Activated T-helper 2 cell treated with anti-CD3 and anti-CD28 coated beads, Interferon-gamma antibody, Interleukin-2, Interleukin-4, amounts not matched to agents 10 μg/mL and 5 μg/mL and 100 μg/mL, durations not matched to agents 14 hours and 24 hours and 36 hours (primary cell): ENCODE measurements at regions not wholly inside any gene's neighbourhood (a gene's known extent, or its start where the extent isn't known, plus 50 kb on each side); places are given as distances from the start of the nearest gene placed in this dataset.

Source experiments
- DNase-seq: peaks from one replicate; pipeline ENCODE4 v3.0.0; 2021; ENCODE audit warnings: low spot score
- H3K27ac Mint-ChIP-seq: one replicate; pipeline ENCODE4 v1.8.0; 2021; ENCODE audit warnings: mixed read lengths
- H3K27me3 Mint-ChIP-seq: one replicate; pipeline ENCODE4 v1.8.0; 2021; ENCODE audit warnings: low read depth, mixed read lengths
- H3K36me3 Mint-ChIP-seq: one replicate; pipeline ENCODE4 v1.8.0; 2021; ENCODE audit warnings: low read depth, mixed read lengths
- H3K4me1 Mint-ChIP-seq: one replicate; pipeline ENCODE4 v1.8.0; 2021; ENCODE audit warnings: low read depth, mixed read lengths
- H3K4me3 Mint-ChIP-seq: one replicate; pipeline ENCODE4 v1.8.0; 2021; ENCODE audit warnings: low read depth, mild to moderate bottlenecking, moderate library complexity, mixed read lengths
- H3K9me3 Mint-ChIP-seq: one replicate; pipeline ENCODE4 v1.8.0; 2021; ENCODE audit warnings: mixed read lengths
- intact Hi-C: fragments of 100-400 bp; cut with micrococcal nuclease; formaldehyde crosslinking; loops from one replicate; pipeline ENCODE4 v1.15.1; 2023

DNA sequence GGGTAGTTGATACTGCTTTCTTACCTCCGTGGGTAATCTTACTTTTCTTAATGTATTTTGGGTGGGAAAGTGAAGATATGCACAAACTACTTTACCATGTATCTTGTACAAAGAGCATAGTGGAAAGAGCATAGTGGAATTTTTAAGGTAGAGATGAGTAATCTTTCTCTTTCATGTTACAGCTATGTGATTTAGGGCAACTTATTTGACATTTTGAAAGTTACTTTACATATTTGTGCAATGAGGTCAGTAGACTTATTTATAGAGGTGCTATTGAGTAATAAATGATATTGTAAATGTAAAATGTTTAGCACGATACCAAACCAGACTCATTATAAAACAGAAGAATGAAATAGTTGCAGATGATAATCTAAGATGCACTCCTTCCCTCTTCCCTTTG lies 351.2 kb downstream of the TRAM1L1 start:
- no peaks in the 10 kb centered on the region for H3K4me1 Mint-ChIP-seq
- H3K4me3 Mint-ChIP-seq: no peak overlapping the region
- no peak overlapping the region for H3K27ac Mint-ChIP-seq
- no peak for DNase-seq
- intact Hi-C loops: no loop called here
- no peaks in the 10 kb centered on the region for H3K36me3 Mint-ChIP-seq
- peaks cover 5% of the 10 kb centered on the region for H3K9me3 Mint-ChIP-seq
- H3K27me3 Mint-ChIP-seq: no peaks in the 10 kb centered on the region

DNA sequence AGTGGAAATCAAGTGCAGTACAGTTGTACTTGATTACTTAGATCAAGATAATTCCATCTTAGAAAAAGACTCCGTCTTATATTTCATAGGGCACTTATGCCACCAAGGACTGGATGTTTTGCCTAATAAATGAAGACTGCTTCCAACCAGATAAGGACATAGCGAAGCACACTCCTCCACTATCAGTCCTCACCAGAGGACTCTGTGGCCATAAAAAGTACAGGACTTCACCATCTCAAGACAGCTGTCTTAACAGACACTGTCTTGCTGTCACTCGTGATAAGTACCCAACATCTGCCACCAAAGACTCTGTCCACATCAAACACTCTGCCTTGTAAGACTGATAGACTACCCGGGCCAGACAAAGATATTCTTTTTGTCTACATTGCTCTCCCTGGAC lies 352.0 kb downstream of the TRAM1L1 start:
- no peak overlapping the region for H3K4me3 Mint-ChIP-seq
- peaks cover 5% of the 10 kb centered on the region for H3K9me3 Mint-ChIP-seq
- no peak overlapping the region for H3K27ac Mint-ChIP-seq
- no peaks in the 10 kb centered on the region for H3K27me3 Mint-ChIP-seq
- intact Hi-C loops: no loop called here
- no peak for DNase-seq
- H3K36me3 Mint-ChIP-seq: no peaks in the 10 kb centered on the region
- no peaks in the 10 kb centered on the region for H3K4me1 Mint-ChIP-seq

DNA sequence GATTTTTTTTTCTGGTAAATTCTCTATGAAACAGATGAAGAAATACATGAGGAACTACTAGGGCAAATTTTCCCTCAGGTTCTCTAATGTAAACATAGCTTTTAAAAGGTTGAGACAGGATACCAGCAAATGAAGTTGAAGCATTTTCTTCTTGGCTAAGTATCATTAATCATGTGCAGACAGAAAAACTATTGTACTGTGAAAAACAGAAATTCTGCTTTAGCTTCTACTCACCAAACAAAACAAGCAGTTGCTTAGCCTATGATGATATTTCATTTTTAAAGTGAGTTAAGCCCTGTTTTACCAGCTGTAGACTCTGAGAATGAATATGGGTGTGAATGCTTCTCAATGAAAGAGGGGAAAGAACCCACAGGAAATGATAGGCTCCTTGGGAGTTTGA lies 358.9 kb downstream of the TRAM1L1 start:
- Mint-ChIP-seq H3K4me1 (peaks cover 2% of the 10 kb centered on the region), H3K9me3 (peaks cover 8% of the 10 kb centered on the region), H3K27ac (no peak overlapping the region), H3K4me3 (no peak overlapping the region), H3K27me3 (no peaks in the 10 kb centered on the region), H3K36me3 (no peaks in the 10 kb centered on the region)
- intact Hi-C loops: no loop called here
- no peak for DNase-seq

DNA sequence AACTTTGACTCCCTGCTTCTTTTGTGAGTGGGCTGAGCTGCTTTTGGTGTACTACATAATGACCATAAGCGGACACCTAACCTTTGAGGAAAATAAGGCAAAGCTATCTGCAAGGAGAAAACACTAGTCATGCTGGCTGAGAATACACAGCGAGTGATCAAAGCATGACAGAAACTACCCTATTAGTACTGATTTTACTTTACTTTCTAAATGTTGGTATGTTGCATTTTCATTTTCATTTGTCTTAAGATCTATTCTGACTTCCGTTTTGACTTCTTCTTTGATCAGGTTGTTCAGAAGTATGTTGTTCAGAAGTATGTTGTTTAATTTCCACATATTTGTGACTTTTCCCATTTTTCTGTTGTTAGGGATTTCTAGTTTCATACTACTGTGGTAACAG lies 361.1 kb downstream of the TRAM1L1 start:
- no peaks in the 10 kb centered on the region for H3K36me3 Mint-ChIP-seq
- peaks cover 3% of the 10 kb centered on the region for H3K9me3 Mint-ChIP-seq
- H3K4me1 Mint-ChIP-seq: peaks cover 2% of the 10 kb centered on the region
- no peak overlapping the region for H3K27ac Mint-ChIP-seq
- no peaks in the 10 kb centered on the region for H3K27me3 Mint-ChIP-seq
- DNase-seq: no peak
- no peak overlapping the region for H3K4me3 Mint-ChIP-seq
- intact Hi-C loops: no loop called here

DNA sequence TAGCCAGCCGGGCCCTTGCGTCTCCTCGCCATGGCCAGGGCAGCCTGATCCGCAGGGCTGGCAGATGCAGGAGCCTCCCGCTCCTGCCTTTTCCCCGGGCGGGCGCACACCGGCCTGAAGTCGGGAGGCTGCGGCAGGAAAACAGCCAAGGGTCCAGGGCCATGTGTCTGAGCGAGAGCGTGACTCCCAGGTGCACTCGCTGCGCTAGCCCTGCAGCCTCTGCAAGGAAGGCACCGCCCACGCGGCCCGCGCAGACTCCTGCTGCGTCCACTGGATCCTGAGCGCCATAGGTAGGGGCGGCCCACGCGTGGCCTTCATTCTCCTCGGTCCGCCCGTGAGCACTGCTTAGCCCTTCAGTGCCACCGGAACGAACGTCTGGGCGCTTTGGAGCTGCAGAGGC lies 379.9 kb downstream of the TRAM1L1 start:
- Mint-ChIP-seq H3K27me3 (no peaks in the 10 kb centered on the region), H3K36me3 (no peaks in the 10 kb centered on the region), H3K4me1 (no peaks in the 10 kb centered on the region), H3K9me3 (peaks cover 17% of the 10 kb centered on the region), H3K27ac (no peak overlapping the region), H3K4me3 (no peak overlapping the region)
- intact Hi-C loops: no loop called here
- DNase-seq: no peak

DNA sequence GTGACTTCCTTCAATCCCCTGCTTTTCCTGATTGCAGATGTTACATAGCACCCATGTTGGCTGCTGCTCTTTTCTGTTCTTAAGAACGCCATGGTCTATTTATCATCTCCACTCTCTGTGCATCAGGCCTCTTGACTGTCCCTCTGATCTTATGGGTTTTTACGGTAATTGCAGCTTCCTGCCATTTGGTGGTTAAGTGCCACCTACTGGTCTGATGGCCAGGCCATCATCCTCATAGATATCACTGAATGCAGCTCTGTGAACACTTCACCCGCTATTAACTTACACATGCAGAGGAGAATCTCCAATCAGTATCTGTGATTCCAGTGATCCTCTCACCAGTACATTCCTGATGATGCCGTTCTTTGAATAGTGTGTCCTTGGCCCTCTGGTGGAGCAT lies 382.4 kb downstream of the TRAM1L1 start:
- Mint-ChIP-seq H3K36me3 (no peaks in the 10 kb centered on the region), H3K4me1 (no peaks in the 10 kb centered on the region), H3K9me3 (peaks cover 29% of the 10 kb centered on the region), H3K27ac (no peak overlapping the region), H3K4me3 (no peak overlapping the region), H3K27me3 (no peaks in the 10 kb centered on the region)
- intact Hi-C loops: no loop called here
- no peak for DNase-seq

DNA sequence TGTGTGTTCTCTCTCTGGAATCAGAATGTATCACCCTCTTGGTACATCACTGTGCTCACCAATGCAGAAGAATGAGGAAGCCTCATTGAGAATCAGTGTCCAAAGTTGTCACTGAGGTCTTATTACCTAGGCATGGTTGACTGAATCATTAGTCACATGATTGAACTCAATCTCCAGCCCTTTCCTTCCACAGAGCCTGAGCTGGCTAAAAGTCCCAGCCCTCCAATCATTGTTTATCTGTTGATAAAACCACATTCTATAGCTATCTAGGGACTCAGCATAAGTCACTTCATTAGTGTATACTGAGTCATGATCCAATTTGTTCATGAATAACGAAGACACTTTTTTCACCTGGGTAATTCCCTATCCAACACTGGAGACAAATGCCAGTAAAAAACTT lies 396.8 kb downstream of the TRAM1L1 start:
- intact Hi-C loops: no loop called here
- Mint-ChIP-seq H3K4me1 (no peaks in the 10 kb centered on the region), H3K27me3 (no peaks in the 10 kb centered on the region), H3K27ac (no peak overlapping the region), H3K4me3 (no peak overlapping the region), H3K36me3 (no peaks in the 10 kb centered on the region), H3K9me3 (no peaks in the 10 kb centered on the region)
- DNase-seq: no peak

DNA sequence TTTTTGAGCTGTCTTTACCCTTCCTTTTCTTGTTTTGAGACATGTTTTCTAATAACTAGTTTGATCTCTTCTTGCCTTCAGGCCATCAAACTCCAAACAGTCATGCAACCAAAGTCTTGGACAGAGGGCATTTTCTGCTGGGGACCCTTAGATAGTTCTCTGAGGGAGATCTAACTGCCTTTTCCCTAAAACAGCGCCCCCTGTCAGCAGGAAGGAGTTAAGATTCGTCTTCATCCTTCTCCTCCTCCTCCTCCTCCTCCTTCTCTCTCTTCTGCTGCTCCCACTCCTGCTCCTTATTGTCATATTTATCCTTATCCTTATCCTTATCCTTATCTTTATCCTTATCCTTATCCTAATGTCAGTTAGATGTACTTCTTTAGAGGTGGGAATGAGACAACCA lies 417.2 kb downstream of the TRAM1L1 start:
- intact Hi-C loops: no loop called here
- H3K9me3 Mint-ChIP-seq: peaks cover 1% of the 10 kb centered on the region
- H3K36me3 Mint-ChIP-seq: no peaks in the 10 kb centered on the region
- no peak overlapping the region for H3K4me3 Mint-ChIP-seq
- H3K4me1 Mint-ChIP-seq: no peaks in the 10 kb centered on the region
- DNase-seq: no peak
- H3K27ac Mint-ChIP-seq: no peak overlapping the region
- H3K27me3 Mint-ChIP-seq: no peaks in the 10 kb centered on the region

DNA sequence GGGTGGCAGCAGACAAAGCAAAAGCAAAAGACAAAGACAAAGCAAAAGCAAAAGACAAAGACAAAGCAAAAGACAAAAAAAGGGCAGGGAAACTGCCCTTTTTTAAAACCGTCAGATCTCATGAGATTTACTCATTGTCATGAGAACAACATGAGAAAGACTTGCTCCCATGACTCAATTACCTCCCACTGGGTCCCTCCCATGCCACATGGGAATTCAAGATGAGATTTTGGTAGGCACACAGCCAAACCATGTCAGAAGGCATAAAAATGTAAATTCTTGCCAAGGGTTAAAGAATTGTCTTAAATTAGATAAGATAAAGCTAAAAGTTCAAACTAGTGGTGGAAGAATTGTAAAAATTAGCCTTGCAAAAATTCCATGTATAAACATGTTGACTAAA lies 419.7 kb downstream of the TRAM1L1 start:
- Mint-ChIP-seq H3K9me3 (peaks cover 11% of the 10 kb centered on the region), H3K36me3 (no peaks in the 10 kb centered on the region), H3K4me1 (no peaks in the 10 kb centered on the region), H3K27me3 (no peaks in the 10 kb centered on the region), H3K4me3 (no peak overlapping the region), H3K27ac (no peak overlapping the region)
- DNase-seq: no peak
- intact Hi-C loops: no loop called here

DNA sequence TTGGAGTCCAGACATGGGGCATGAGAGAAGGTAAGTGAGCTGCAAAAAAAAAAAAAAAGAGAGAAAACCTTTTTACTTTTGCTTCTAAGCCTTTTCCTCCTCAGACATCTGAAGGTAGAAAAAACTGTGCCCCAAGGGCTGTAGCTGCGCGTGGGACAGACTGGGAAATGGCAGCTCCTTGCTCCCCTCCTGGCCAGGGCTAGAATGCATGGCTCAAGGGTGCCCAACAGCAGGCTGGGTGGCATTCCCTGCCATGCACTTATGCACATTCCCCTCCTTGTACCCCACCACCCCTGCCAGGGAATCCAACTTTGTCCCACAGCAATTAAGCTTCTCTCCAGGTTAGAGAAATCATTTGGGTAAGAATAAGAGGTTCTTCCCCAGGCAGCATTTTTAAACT lies 421.2 kb downstream of the TRAM1L1 start:
- DNase-seq: no peak
- Mint-ChIP-seq H3K27ac (no peak overlapping the region), H3K9me3 (peaks cover 20% of the 10 kb centered on the region), H3K4me3 (no peak overlapping the region), H3K36me3 (no peaks in the 10 kb centered on the region), H3K4me1 (no peaks in the 10 kb centered on the region), H3K27me3 (no peaks in the 10 kb centered on the region)
- intact Hi-C loops: no loop called here

DNA sequence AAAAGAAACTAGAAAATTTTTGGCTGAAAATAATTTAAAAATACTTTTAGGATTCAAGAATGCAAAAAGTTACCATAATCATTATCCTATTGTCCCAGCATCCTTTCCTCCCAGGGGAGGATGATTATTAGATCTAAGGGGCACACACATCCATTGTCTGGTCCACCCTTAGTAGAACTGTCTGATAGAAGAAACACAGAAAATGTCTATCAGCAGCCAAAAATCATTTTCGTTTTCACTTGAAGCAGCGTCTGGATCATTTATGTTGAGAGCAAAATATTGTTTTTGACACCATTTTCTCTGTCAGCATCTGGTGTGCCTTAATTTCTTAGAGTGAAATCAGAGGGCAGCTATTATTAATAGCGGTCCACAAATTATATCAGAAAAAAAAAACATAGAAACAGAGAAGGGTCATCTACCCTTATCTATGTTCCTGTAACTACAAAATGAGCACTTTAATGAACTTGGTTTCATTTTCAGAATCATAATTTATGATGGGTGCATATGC lies 446.3 kb downstream of the TRAM1L1 start:
- intact Hi-C loops: no loop called here
- H3K27ac Mint-ChIP-seq: no peak overlapping the region
- H3K4me3 Mint-ChIP-seq: no peak overlapping the region
- DNase-seq: no peak
- H3K4me1 Mint-ChIP-seq: no peaks in the 10 kb centered on the region
- H3K27me3 Mint-ChIP-seq: no peaks in the 10 kb centered on the region
- H3K36me3 Mint-ChIP-seq: no peaks in the 10 kb centered on the region
- no peaks in the 10 kb centered on the region for H3K9me3 Mint-ChIP-seq

DNA sequence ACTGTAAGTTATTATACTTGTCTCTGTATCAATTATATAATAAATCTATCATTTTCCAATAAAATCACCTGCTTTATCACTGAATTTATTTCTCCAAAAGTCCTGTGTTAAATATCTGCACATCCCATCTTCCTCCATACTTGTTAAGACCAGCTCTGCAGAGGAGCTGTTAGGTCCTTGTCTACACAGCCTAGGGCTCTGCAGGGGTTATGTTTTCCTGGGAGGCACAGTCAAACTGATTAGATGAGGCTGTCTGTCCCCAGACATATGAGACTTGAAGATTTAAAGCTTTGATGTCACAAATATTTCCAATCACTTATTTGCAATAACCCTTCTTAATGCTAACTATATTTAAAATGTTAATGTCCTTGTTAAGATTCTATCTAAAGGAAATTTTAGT lies 446.8 kb downstream of the TRAM1L1 start:
- Mint-ChIP-seq H3K36me3 (no peaks in the 10 kb centered on the region), H3K9me3 (no peaks in the 10 kb centered on the region), H3K4me3 (no peak overlapping the region), H3K27me3 (no peaks in the 10 kb centered on the region), H3K27ac (no peak overlapping the region), H3K4me1 (no peaks in the 10 kb centered on the region)
- intact Hi-C loops: no loop called here
- no peak for DNase-seq

DNA sequence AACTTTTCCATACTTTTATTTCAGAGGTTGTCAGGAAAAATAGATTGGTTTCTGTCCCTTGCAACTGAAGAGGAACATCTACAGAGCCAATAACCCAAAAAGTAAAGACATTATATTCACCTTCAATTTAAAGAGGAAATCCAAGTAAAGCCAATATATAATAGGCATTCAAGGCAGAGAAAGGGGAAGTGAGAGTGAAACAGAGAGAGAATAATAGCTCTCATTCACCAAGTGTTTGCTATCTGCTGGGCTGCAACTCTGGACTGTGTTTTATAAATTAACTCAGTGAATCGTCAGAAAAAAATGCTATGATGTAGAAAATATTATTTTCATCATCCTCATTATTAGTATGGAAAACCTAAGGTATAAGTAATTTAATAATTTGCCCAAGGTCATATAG lies 448.5 kb downstream of the TRAM1L1 start:
- no peaks in the 10 kb centered on the region for H3K4me1 Mint-ChIP-seq
- no peaks in the 10 kb centered on the region for H3K36me3 Mint-ChIP-seq
- H3K27me3 Mint-ChIP-seq: no peaks in the 10 kb centered on the region
- H3K27ac Mint-ChIP-seq: no peak overlapping the region
- DNase-seq: no peak
- intact Hi-C loops: no loop called here
- H3K9me3 Mint-ChIP-seq: no peaks in the 10 kb centered on the region
- no peak overlapping the region for H3K4me3 Mint-ChIP-seq

DNA sequence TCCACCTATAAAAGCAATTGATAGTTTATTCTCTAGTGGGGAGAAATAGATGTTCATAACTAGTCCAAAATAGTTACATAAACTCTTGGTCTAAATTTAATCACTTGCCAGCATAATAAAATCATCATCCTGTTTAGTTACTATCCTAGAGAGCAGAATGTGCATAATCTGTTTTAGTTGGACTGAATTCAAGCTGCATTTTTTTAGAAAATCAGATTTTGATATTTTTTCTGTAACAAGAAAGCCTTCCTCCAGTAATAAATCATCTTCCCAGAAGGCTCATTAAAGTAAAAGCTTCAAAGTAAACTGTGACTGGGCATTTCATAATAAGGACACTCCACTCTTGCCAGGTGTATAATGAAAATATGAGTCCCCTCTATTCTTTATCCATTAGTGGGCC lies 453.1 kb downstream of the TRAM1L1 start:
- no peaks in the 10 kb centered on the region for H3K4me1 Mint-ChIP-seq
- no peaks in the 10 kb centered on the region for H3K36me3 Mint-ChIP-seq
- no peaks in the 10 kb centered on the region for H3K9me3 Mint-ChIP-seq
- DNase-seq: no peak
- no peak overlapping the region for H3K27ac Mint-ChIP-seq
- intact Hi-C loops: no loop called here
- H3K27me3 Mint-ChIP-seq: no peaks in the 10 kb centered on the region
- H3K4me3 Mint-ChIP-seq: no peak overlapping the region
